GM19351 (cell line): ENCODE measurements at regions not wholly inside any gene's neighbourhood (a gene's known extent, or its start where the extent isn't known, plus 50 kb on each side); places are given as distances from the start of the nearest gene placed in this dataset.
A peak's percentile ranks its signal among the peaks of the same experiment; 100 is the strongest.
"Not testable (repeated sequence)": the region's sequence is repeated elsewhere in the genome, so short reads cannot be mapped to it uniquely, and the experiment has no call there.

Source experiments
- ATAC-seq: cut with Tn5 transposase; IDR thresholded peaks from one replicate; pipeline ENCODE4 v1.9.1; 2021; ENCODE audit warnings: mild to moderate bottlenecking, moderate library complexity; ENCODE audit not compliant: unreplicated experiment

DNA sequence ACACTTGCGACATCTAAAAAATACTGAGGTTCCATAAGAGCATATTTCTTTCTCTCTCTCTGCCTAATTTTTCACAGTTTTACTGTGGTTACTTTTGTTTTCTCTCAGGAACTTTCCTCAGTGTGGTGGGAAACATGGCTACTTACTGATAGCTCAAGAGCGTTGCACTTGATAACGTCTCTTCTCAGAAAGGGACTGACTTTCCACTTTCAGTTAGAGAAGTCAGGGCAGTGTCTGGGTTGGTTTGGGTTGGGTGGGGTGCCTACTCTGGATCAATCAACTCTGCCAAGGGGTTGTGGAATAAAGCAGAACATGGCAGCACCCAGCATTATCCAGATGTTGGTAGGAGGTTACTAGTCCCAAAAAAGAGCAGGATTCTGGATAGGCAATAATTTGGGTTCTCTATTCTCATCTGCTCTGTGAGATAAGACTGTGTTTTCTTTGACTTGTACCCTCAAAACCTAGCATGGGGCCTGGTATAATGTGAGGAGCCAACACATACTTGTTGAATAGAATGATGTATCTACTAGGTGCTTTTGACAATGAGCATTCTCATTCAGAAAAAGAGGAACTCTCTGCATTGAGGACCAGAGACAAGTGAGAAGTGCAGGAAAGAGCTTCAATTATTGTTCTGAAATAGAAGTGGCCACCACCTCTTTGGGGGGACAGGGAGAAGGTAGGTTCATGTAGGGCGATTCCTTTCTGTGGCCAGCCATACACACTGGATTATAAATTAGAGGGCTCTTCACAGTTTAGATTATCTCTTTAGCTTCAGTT, 315.7 kb downstream of the REEP3 start:
- no peak for ATAC-seq

DNA sequence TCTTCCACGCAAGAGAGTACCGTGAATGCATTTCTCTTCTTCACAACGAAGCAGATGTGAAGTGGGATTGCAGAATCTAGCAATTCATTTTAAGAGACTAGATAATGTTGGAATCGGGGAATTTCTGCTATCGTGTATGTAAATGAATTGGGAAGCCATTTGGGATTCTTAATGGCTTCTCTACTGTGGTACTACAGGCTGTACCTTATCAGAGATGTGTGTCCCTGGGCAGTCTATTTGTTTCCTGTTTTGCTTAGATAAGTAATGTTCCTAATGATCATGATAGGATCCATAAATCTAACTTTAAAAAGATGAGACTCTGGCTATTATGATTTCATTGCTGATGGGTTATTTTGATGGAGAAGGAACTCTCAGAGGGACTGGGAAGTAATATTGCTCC, 320.6 kb downstream of the REEP3 start:
- no peak for ATAC-seq

DNA sequence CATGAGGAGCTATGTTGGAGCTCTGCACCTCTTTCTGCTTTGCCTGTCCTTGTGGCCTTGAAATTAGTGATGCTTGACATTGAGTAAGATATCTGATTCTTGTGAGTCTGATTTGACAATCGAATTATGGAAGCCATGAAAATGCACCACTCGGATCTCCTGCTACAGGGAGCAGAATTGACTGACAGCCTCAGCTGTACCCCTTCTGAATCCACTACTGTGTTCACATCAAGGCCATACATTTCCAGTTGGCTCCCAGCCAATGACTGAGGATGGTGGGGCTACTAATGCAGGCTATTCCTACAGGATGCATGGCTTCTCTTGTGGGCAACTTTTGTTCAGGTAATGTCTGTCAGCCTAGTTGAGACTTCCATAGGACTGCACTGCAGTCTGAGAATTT, 321.9 kb downstream of the REEP3 start:
- no peak for ATAC-seq

DNA sequence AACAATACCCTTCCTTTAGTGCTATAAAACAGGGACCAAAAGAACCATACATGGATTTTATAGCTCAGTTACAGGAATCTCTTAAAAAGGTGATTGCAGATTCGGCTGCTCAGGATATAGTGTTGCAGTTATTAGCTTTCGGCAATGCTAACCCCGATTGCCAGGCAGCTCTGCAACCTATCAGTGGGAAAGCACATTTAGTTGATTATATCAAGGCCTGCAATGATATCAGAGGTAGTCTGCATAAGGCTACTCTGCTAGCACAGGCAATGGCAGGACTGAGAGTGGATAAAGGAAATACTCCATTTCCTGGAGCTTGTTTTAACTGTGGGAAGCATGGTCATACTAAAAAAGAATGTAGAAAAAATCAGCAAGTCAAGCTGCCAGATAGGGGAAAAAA, 327.7 kb downstream of the REEP3 start:
- not testable (repeated sequence) for ATAC-seq

DNA sequence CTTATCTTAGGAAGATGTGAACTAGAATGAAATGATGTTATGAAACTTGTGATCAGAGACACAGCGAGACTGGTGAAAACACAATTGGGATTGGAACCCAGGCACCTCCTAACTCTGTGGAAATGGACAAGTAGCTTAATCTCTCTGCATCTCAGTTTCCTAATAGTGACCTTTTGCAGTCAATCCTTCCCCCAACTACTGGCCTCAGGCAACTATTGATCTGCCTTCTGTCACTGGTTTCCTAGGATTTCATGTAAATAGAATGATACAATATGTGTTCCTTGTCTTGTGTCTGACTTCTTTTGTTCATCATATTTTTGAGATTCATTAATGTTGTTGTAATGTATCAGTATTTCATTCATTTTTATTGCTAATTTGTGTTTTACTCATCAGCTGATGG, 341.7 kb downstream of the REEP3 start:
- ATAC-seq = no peak

DNA sequence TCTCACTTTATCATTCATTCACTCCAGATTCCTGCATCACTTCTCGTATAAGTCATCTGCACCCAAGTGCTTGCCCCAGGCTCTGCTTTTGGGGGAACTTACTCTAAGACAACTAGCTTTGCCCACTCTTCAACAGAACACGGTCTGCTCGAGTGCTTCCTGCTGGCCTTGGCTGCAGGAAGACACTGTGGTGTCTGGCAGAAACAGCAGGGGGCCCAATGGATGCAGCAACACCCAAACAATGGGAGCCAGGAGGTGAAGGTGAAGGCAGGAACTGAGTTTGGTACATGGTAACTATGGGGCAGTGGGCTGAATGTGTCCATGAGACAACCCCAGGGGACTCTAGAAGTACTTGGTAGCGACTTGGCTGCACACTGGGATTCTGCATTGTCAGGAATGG, 344.0 kb downstream of the REEP3 start:
- ATAC-seq = no peak

DNA sequence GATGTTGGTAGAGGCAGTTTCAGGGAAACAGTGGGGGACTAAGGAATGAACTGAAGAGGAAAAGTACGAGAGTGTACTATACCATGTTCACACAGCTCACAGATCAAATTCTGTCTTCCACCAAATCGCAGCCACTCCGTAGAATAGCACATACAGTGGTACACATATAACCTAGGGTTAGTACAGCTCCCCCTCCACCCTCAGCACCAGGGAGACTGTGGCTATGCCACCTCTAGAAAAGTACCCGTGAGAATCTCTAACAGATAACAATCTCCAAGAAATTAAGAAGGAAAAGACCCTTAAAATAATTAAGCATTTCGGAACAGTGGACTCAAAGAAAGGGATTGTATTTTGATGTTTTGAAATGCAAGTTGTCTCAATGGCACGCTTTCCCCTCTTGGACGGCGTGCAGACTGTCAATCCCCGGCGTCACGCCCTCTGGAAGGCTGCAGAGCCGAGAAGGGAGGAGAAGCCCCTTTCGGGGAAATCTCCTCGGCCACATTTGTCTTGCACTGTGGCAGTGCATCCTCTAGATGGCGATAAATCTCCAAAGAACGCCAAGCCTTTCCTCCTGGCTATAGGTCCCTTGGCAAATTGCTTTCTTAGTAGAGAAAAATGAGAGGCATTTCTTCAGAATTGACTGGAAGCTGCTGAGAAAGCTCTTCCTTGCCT, 345.0 kb downstream of the REEP3 start:
- ATAC-seq = peak; percentile 92

DNA sequence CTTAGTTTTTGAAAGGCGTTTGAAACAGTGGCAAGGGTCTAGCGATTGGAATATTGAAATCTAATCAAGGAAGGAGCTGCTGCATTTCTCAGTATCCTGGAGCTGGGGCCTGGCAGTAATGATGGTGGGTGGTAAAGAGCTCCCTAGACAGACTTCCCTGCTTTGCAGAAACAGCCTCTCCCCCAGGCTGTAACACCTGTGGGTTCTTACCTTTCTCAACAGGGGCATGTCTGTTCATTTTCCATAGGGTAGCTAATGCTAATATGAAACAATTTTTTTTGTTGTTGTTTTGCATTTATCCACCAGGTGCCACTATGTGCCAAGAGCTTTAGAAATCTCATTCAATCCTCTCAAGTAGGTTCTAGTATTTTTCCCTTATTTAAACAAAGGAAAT, 345.5 kb downstream of the REEP3 start:
- peak; percentile 79 for ATAC-seq

DNA sequence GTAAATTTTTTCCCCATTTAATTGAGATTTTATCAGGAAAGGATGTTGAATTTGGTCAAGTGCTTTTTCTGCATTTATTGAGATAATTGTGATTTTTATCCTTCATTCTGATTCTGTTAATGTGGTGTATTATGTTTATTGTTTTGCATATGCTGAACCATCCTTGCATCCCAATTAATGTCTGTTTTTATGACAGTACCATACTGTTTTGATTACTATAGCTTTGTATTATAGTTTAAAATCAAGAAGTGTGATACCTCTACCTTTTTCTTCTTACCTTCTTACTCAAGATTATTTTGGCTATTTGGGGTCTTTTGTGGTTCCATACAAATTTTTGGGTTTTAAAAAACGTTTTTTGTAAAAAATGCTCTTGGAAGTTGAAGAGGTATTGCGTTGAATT, 357.2 kb downstream of the REEP3 start:
- ATAC-seq = no peak

DNA sequence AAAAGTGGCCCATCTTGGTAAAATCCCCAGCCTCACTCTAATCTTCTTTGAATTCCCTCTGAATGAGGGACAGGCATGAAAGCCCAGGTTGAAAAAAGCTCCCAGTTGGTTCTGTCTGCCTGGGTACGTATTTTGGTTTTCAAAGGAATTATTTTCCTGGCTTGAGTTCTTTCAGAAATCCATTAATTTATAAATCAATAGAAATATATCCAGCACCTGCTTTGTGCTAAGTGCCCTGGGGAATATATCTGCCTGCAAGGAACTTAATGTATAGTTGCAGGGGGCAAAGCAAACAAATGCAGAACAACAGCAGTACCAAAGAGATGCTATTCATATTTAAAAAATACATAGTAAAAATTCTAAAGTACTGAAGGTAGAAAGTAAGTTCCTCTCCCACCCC, 362.7 kb downstream of the REEP3 start:
- no peak for ATAC-seq

DNA sequence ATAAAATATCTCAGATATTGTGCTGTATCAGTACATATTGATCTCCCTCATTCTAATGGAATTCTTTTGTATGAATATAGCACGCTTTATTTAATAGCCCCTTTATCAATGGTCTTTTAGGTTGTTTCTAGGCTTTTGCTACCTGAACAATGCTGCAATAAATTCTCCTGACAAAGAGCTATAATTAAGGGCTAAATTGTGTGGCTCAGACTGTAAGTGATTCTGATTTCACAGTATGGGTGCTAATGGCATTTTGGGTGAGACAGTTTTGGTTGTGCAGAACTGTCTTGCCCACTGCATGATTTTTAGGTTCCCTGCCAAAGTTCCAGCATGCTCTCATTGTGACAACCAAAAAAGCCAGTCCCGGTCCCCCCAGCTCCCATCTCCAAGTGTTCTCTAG, 363.2 kb downstream of the REEP3 start:
- no peak for ATAC-seq

DNA sequence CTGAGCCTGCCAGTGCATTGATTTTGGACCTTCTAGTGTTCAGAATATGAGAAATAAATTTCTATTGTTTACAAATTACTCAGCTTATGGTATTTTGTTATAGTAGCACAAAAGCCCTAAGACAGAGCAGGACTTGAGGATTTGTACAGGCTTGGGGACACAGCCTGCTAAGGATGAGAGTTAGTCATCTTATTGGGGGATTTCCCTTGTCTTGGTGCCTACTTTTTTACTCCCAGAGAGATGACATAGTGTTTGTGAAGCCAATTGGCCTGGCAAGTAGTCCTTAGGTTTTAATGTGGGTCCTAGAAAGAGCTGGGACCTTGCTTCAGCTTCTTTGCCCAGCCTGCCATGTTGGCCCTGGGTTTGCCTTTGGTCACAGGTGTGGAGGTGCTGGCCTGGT, 364.0 kb downstream of the REEP3 start:
- ATAC-seq = no peak

DNA sequence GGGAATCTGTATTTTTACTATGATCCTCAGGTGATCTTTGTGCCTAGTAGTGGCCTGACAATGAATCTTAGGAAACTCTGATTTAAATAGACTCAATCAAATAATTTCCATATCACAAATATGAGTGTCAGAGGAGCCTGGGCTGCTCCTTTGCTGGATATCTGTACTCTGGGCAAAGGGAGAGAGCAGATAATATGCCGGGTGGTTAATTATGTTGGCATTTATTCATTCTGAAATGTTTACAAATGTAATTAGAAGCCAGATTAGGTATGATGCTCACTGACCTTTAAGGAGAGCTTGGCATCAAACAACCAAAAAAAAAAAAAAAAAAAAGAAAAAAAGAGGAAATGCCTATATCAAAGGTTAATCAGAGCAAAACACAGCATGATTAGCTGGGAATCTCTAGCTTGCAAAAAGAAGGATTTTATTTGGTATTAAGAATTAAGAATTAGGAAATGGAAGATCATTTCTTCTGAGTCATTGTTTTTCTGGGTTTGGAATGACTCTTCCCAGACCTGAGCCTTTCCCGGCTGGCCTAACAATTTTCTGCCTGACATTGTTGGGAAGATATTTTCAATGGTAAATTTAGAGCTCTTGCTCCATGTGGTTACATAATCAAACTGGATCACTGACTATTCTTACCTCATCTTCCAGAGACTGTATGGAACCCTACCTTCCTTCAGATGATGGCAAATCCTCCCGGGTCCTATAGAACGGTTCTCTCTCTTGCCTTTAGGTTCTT, 365.3 kb downstream of the REEP3 start:
- ATAC-seq = no peak

DNA sequence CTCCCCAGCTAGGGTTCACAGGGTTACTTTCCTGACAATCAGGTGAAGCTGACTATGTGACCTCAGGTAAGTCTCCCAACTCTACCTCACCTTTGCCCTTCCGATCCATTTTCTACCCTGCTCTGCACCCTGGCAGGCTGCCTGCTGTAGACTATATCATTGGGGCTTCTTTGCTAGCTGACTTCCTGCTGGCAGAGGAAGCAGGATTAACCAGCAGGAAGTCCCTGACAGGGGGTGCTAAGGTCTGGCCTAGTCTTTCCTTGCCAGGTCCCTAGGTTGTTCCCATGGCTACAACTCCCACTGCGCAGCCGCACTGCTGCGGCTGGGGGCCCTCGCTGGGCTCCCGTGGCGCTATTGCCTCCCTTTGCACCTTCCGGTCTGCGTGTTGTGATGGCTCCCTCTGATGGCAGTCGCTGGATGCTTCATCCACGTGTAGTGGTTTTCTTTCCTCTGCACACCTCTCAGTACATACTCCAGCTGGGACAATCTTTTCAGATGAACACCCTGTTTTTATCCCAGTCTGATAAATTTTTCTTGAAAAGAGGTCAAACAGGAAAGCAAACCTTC, 365.9 kb downstream of the REEP3 start:
- no peak for ATAC-seq

DNA sequence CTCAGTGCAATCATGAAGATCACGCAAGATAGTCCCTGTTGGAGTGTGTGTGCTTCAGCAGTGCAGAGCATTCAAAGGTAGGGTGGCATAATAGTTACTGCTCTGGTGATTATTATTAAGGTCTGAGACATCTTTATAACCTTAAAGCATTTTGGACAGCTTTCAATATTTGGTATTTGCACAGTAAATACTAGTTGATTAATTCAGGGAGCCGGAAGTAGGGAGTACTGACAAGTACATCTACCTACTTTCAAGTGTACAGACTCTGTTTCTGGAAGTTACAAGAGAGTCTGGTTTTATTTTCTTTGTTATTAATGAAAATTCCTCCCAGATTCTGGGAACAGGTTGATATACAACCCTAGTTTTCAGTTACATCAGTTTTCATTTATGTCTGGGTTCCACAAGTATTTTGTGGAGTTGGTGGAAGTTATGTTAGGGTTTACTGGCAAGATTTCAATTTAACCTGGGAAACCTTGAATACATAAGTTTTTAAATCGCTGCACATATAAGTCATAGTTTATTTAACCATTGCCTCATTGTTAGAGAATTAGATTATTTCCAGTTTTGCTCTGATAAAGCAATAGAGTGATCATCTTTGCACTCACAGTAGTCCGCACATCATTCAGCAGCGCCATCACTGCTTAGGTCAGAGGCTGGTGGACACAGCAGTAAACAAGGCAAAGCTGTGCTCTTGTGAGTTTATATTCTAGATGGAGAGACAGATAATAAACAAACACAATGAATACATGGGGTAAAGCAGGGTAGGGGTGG, 366.6 kb downstream of the REEP3 start:
- no peak for ATAC-seq

DNA sequence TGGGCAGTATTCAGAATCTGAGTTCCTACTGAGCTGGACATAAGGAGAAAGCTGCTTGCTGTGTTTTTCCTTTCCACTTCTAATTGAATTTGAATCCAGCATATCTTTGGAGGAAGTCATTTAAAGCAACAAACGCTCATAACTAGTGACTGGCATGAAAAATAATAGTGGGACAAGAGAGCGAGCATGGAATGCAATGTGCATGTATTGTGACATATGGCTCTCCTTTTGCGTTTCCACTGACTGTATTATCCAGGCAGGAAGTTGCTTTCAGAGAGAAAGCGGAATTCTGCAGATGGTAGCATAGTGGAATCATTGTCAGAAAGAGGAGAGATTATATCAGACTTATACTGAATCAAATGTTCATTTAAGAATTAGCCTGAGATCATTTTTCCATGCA, 368.6 kb downstream of the REEP3 start:
- no peak for ATAC-seq

DNA sequence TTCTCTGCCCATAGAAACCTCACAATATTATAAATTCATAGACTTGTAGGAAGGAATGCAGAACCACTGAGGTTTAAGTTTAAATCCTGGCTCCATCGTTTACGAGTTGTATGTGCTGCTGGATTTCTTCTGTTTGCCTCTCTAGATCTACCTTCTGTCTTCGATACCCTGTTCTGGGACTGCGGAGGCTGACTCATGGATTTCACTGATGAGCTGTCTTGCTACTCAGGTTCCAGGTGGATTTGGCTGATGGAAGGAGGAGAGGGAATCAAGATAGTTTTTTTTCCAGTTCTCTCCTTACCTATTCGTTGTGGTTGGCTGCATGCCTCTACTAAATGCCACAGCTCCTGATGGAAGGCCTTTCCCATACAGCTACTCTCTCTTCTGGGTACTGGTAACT, 375.8 kb downstream of the REEP3 start:
- ATAC-seq = no peak

DNA sequence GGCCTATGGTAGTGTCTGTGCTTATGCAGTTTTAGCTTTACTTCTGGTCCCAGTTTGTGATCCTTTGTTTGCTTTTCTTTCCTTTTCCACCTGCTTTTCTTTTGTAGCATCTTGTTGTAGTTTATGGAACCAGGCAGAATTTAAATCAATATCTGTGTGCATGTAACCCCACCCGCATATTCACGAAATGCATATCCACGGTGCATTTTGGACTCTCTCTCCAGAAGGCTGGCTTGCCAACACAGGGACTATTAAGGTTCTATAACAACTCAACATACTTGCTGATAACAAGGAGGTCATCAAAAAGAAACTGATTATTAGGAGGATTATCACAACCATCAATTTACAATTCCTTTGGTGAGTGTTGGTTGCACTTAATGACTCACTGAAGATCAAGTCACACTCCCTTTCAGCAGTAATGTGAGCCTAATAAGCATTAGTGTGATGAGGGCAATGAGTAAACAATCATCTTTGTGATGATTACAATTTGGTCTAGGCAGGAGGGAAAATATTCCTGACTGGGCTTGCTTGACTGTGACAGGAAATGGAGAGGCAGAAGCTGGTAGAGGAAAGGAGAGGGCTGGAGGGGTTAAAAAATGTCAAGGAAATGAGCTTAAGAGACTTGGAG, 378.6 kb downstream of the REEP3 start:
- ATAC-seq = no peak

DNA sequence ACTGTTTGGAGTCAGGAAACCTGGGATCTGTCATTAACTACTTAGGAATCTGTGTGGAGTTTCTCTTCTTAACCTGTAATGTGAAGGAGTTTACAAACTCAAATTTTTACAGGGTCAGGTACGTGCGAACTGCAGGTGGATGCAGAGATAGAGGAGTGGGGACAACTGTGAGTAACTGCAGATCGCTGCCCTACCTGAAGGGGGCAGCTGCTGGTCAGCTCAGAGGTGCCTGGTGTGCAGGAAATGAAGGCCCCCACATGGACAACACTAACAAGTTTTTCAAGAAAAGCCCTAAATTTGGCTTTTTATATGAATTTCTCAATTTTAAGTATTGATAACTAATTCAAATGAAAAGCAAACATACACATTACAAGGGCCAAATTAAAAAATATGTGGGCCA, 380.0 kb downstream of the REEP3 start:
- ATAC-seq = no peak

DNA sequence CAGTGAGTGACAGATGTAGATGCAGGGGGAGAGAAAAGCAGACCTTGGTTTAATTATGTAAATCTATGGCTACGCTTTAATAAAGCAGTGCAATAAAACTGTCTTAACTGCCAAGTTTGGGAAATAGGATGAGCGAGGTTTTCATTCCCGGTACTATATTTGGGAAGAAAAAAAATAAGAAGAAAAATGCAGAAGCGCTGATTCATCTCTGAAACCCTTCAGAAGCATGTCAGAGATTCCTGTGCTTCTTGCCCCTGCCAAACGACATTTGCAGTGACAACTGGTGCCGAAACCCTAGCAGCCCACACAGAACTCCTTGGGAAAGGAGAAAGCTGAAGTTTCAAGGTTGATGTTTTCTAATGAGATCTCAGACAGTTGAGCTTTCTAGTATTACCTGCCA, 380.7 kb downstream of the REEP3 start:
- ATAC-seq = no peak

DNA sequence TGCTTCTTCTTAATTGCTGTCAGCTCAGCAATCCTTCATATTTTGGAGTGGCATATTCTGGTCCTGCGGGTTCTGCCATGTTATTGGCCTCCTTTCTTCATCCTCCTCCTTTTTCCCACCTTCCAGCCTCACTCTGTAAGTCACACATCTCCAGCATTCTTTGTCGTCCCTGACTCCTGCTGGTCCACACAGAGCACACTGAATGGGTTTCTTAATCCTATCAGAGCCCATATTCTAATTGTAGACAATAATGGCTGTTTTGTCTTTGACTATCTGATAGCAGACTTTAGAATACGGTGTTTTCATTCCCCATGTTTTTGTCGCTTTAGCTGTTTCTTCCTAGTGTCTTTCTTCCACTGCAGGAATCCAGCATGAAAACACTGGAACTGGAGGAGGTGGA, 389.6 kb downstream of the REEP3 start:
- ATAC-seq = no peak
